ENCODE measurements at regions not wholly inside any gene's neighbourhood (a gene's known extent, or its start where the extent isn't known, plus 50 kb on each side); places are given as distances from the start of the nearest gene placed in this dataset.

- TF ChIP-seq CTCF (IDR thresholded peaks at IDR 0.05; ENCODE audit: poor library complexity) (no peak), EZH2 (IDR thresholded peaks at IDR 0.05; ENCODE audit: borderline replicate concordance) (no peak), EZH2phosphoT487 (IDR thresholded peaks at IDR 0.05; ENCODE audit: low read depth, severe bottlenecking, unreplicated experiment) (no peak)
Observed at GRCh38 chr2:217614096-217614495, 388.7 kb downstream of the TNS1 start.
